NCI-H526 (cell line): ENCODE measurements at regions not wholly inside any gene's neighbourhood (a gene's known extent, or its start where the extent isn't known, plus 50 kb on each side); places are given as distances from the start of the nearest gene placed in this dataset.

Experiments
- DNase-seq, 2 experiments: peaks; one replicate each; lab custom pipeline; 2025; lab: John Stamatoyannopoulos, UW

DNA sequence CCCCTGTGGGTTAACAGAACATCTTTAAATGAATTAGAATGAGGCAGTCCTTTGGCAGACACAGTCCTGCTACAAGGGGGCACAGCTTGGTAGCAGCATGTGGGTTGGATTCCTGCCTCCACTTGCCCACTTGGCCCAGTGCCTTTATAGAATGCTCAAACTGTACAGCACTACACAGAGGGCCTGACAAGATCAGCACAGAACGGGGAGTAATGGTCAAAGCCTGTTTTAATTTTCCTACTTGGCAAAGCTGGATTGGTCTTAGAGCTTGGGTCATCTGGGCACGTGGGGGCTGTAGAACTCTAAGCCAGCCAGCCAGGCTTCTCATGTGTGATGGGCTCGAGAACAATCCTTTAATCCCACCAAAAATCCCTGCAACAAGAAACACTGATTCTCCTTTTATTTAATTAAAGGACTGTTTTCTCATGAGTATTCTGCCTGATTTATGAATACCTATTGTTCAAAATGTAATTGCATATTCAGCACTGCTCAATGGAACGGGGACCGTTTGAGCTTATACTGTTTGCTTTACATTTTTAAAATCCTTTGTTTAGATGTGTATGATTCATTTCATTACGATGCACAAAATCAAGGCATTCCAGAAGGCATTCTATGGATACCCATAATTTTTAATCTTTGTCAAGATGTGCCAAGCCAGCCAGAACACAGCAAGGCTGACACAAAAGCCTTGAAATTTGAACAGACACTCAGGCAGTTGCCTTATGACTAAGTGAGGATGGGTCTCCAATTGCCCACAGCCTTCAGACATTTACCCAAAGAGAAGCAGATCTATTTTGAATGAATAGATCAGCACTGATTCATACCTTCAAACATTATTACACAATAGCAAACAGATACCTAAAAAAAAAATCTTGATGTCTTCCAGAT, 249.3 kb upstream of the TGFBR2 start:
- DNase-seq: no peak

DNA sequence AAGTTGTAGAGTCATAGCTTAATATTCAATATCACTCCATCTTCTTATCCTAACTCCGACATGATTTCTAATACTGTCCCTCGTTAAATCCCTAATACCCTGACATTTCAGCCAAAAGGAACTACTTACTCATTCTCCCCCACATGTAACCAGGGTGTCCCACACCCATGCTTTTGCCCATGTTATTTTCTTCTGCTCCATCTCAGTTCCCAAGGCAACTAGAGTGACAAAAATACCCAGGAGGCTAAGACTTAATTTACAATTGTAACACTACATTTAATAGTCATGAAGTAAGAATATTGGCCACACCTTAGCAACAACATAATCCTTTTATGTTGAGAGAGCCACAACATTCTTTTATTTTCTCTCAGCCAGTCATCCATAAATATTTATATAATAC, 248.5 kb upstream of the TGFBR2 start:
- no peak for DNase-seq

DNA sequence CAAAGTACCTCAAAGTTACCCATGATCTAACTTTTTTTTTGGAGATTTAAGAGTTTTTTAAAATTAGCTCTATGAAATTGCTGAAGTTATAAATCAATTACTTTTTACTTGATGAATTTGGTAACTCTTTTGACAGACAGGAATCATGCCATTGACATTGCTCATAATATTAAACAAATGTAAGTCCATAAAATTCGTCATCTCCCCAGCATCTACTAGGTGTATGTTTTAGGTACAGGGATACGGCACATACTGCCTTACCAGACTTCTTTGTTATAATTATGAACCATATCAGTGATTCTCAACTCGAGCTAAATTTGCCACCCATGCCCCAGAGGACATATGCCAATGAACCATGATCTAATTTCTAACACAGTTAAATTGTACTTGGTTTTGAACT, 247.5 kb upstream of the TGFBR2 start:
- DNase-seq: no peak

DNA sequence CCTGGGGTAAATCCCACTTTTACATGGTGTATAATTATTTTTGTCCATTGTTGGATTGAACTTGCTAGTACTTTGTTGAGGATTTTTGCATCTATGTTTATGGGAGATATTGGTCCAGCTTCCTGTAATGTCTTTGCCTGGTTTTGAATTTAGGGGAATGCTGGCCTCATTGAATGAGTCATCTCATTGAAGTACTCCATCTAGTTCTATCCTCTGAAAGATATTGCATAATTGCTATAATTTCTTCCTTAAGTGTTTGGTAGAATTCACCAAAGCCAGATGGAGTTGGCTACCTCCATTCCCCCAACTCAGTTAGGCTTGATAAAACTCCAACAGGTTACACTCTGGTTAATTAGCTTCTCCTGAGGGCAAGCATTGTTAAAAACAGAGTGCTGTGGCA, 237.4 kb upstream of the TGFBR2 start:
- DNase-seq: no peak

DNA sequence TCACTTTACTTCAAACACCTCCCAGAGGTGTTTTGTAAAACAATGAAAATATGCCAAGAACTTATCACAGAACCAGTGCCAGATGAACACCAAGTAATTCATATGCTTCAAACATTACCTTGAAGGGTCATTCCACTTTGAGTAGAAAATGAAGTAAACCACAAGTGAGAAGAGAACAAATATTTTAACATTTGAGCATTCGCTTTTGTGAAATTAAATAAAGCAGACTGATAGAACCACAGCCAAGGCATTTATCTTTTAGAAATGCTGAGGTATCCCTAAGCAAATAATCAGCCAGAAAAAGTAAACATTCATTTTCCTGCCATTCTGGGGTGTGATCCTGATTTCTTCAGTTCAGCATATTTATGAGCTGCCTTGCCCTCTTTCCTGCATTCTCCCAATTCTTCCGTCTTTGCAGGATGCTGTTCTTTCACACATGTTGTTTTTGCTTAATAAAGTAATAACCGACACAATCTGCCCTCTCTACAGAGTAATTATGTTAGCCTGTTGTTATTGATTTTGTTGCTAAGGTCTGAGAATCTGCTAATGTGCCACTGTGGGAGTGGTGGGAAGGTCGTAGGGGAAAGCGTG, 235.6 kb upstream of the TGFBR2 start:
- DNase-seq: no peak

DNA sequence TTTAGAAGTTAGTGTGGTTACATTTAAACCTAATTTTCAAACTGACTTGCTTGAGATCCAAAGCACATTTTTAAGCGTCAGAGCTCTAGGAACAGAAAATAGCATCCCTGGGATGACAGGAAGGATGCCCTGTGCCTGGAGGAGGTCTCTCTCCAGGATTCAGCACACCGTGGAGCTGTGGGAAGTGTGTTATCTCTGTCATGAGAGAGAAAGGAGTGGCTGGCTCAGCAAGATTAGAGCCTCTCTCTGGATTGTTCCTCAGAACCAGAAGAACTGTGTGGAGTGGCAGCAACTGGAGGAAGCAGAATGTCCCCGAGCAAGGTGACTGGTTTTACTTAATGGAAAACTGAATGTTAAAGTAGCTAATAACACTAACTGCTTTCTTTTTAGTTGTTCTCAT, 233.6 kb upstream of the TGFBR2 start:
- DNase-seq: no peak

DNA sequence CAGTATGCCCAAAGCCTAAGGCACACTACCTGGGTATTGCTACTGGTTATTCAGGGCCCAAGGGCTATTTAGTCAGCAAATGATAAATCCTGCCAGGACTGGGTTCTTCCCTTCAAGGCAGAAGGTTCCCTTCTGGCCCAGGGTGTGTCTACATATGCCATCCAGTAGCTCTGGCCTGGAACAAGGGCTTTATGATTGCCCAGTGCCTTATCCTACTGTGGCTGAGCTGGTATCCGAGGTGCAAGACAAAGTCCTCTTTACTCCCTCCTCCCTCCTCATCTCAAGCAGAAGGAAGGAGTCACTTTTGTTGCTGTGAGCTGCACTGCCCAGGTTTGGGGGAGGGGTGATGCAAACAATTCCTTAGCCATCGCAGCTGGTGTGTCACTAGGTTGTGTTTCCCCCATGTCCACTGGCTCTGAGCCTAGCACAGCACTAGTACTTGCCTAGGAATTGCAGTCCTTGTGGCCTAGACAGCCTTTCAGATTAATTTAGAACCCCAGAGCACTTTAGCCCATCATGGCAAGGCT, 221.8 kb upstream of the TGFBR2 start:
- DNase-seq: no peak

- no peak for DNase-seq
Measured at GRCh38 chr3:30393079-30393478, 213.3 kb upstream of the TGFBR2 start.

DNA sequence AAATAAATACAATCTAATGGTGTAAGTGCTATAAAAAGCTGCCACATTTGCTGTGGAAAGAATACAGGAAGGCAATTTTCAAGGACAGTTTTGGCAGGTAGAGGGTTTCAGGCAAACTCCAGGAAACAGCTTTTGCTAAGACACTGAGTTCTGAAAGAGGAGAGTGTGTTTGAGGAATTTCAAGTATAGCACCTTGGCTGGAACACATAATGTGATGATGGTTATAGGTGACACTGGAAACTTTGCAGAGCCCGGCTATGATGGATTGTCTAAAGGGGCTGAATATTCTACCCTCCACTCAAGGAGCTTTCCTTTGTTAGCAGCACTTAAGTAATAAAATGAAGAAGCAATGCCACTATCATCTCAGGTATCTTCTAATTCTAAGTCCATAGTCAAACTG, 209.4 kb upstream of the TGFBR2 start:
- no peak for DNase-seq

DNA sequence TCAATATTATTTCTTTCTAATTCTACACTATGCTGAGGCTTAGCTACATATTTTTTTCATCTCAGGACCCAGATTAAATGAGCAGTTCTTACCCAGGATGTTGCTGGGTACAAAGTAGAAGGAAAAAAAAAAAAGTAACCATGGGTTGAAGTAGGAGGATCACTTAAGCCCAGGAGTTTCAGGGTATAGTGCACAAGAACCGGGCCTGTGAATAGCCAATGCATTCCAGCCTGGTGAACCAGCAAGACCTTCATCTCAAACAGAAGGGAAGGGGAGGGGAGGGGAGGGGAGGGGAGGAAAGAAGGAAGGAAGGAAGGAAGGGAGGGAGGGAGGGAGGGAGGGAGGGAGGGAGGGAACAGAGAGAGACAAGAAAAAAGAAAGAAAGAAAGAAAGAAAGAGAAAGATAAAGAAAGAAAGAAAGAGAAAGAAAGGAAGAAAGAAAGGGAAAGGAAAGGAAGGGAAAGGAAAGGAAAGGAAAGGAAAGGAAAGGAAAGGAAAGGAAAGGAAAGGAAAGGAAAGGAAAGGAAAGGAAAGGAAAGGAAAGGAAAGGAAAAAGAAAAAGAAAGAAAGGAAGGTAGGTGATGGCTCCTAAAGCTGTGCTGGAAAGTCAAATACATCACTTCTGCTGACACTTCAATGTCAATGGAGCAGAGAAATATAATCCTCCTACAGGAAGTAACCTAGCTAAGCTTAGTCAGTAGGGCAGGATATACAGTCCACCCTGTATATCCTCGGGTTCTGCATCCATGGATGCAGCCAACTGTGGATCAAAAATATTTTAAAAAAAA, 206.8 kb upstream of the TGFBR2 start:
- peak in 1 of 2 experiments; percentile 10 for DNase-seq

DNA sequence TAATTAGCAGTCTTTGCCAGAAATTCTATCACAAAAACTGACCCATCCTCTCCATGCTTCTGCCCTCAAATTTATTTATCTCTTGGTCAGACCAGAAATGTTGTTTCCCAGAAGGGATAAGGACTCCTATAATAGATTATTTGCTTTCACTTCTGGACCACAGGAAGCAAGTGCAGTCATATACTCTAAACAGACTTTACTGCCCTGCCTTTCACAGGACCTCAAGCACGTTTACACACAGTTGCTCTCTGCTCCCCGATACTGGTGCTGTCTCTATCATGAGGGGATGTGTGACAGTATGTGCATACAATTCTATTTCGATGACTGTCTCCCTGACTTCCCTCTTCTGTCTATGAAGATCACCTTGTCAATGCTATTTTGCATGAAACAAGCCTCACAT, 205.5 kb upstream of the TGFBR2 start:
- peak; percentile 66 to 76 for DNase-seq

DNA sequence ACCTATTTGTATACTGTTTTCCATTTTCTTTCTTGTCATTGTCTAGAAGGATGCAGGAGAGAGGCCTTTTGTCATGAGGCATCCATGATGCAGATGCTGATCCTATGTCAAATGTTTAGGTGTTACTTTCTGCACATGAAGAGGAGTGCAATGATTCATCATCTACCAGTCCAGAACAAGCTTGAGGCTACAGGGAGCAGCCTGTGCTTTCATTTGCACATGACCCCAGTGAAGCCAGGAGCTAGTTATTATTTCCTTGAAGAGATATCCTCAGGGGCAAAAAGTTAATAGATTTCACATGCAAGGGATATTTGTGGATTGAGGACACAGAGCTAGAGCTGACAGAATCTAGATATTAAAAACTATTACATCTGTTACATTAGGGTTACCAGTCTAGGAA, 204.4 kb upstream of the TGFBR2 start:
- DNase-seq: peak in 1 of 2 experiments; percentile 26

DNA sequence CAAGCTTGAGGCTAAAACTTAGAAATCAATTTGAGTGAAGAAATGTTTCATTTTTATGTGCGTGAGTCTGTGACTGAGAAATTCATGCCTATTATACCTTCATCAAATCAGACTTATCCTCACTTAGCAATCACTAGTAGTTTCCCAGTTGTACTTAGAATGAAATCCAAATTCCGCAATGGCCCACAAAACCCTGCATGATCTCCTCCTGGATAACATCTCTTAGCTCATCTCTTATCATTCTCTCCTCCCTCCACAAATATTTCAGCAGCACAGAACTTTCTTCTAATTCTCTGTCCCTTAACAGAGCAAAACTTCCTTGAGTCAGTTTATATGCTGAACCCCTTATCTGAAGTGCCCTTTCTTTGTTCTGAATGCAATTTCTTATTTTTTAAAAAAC, 198.8 kb upstream of the TGFBR2 start:
- no peak for DNase-seq

DNA sequence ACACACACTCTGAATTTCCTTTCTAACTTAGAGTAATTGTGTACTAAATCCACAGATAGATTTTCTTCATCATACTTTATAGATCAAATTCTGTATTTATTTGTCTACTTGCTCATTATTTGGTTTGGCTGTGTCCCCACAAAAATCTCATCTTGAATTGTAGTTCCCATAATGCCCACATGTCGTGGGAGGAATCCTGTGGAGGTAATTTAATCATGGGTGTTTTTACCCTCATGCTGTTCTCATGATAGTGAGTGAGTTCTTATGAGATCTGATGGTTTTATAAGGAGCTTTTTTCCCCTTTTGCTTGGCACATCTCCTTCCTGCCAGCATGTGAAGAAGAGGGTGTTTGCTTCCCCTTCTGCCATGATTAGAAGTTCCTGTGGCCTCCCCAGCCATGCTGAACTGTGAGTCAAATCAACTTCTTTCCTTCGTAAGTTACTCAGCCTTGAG, 198.3 kb upstream of the TGFBR2 start:
- DNase-seq: no peak

DNA sequence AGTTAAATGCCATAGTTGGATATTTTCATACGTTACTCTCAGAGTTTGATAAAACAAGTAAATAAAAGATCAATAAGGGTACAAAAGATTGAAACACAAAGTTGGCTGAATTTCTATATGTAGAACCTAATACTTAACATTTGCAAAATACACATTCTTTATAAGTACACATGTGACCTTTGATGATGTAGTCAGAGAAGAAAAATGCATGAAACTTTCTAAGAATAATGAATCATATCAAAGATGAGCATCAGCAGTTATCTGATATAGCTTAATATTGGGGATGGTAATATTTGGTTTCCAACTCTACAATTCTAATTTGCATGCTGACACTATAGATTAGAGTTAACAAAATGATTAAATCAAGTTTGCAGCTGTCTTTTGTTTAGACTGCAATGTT, 188.0 kb upstream of the TGFBR2 start:
- DNase-seq: no peak

DNA sequence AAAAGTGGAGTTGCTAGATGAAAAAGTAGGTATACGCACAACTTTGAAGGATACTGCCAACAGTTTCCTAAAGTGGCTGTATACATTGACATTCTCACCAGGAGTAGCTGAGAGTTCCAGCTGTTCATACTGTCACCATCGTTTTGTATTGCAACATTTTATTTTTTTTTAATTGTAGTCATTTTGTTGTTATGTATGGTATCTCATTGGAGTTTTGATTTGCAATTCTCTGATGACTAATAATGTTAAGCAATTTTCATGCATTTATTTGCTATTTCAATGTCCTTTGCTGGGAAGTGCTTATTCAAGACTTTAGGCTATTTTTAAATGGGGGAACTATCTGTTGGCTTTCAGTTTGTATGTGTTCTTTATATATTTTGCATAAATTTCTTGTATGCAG, 185.1 kb upstream of the TGFBR2 start:
- no peak for DNase-seq

GRCh38 chr3:30426293-30426993, 180.0 kb upstream of the TGFBR2 start:
- no peak for DNase-seq

- no peak for DNase-seq
Measured at GRCh38 chr3:30428251-30428650, 178.2 kb upstream of the TGFBR2 start.

DNA sequence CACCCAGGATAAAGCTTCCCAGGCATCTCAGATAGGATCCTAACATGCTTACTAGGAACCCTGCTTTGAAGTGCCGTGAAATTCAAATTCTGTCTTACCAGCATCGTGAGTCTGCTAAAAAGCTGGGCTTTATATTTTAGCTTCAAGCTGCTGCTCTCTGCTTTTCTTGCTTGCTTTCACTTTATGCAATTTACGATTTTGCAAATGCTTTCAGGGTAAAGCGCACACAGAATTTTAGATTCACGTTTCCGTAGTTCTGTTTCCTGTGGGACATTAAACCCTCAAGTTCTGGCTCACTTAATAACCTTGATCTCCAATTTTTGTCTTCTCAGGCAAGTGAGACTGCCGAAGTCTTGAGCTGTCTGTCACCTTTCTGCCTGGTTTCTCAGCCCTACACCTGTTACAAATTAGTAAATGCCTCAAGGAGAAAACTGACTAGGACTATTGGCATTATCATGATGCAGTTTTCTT, 170.5 kb upstream of the TGFBR2 start:
- DNase-seq: no peak

DNA sequence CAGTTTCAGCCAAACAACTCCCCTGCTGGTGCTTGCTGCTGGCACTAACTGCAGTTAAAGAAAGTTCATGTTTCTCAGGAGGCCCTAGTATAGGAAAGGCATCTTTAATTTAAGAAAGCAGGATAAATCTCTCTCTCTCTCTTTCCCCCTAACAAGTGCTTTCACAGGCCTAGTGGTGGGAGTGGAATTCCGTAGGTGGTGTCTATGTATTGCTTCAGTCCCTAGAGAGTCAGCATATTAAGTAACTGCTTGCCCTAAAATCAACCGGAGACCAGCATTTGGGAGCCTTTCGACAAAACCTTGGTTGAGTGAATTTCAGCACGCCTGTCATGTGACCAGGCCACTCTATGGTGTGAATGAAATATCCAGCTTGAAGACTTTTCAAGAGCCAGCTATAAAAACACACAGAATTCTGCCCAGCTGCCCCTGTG, 169.2 kb upstream of the TGFBR2 start:
- no peak for DNase-seq

GRCh38 chr3:30438126-30438525, 168.3 kb upstream of the TGFBR2 start:
- no peak for DNase-seq
